ENCODE measurements at regions not wholly inside any gene's neighbourhood (a gene's known extent, or its start where the extent isn't known, plus 50 kb on each side); places are given as distances from the start of the nearest gene placed in this dataset.

GRCh38 chr3:39721076-39721475 is 88.3 kb upstream of the MYRIP start:
- Histone ChIP-seq H3K27ac (ENCODE audit: insufficient read depth, low read length) (no peak overlapping the region), H3K9ac (ENCODE audit: low read depth, low read length) (no peak overlapping the region), H2BK20ac (ENCODE audit: low read depth, low read length) (no peak overlapping the region), H4K5ac (ENCODE audit: low read depth, low read length) (no peak overlapping the region), H3K18ac (ENCODE audit: low read depth, low read length) (no peak overlapping the region), H3K36me3 (ENCODE audit: control insufficient read depth, insufficient read depth, low read length) (no peaks in the 10 kb centered on the region), H3K27me3 (ENCODE audit: control insufficient read depth, insufficient read depth, low read length) (no peaks in the 10 kb centered on the region), H2AFZ (replicated peaks; ENCODE audit: low read length, poor library complexity) (no peak overlapping the region), H3K4me2 (ENCODE audit: low read depth, low read length) (no peak overlapping the region), H3K9me1 (ENCODE audit: insufficient read depth, low read length) (no peaks in the 10 kb centered on the region), H3K4me1 (ENCODE audit: control insufficient read depth, insufficient read depth, low read length) (no peaks in the 10 kb centered on the region), H3K9me3 (ENCODE audit: control insufficient read depth, insufficient read depth, low read length) (peaks cover 2% of the 10 kb centered on the region; the same call in 1 of the 2 replicates), H2BK5ac (ENCODE audit: low read depth, low read length, poor library complexity, severe bottlenecking) (no peak overlapping the region), H2AK9ac (replicated peaks; ENCODE audit: low read depth, low read length, poor library complexity) (no peak overlapping the region), H4K20me1 (ENCODE audit: insufficient read depth, low read length) (no peaks in the 10 kb centered on the region), H3K4ac (ENCODE audit: low read depth, low read length) (no peak overlapping the region), H3K56ac (ENCODE audit: extremely low read depth, insufficient read depth, low read length) (no peak overlapping the region), H2AK5ac (ENCODE audit: low read depth, low read length) (no peak overlapping the region), H4K91ac (ENCODE audit: insufficient read depth, low read depth, low read length) (no peak overlapping the region), H3K4me3 (ENCODE audit: insufficient read depth, low read depth, low read length) (no peak overlapping the region), H3K23ac (ENCODE audit: low read depth, low read length) (no peak overlapping the region), H3K14ac (replicated peaks; ENCODE audit: low read depth, low read length) (no peak overlapping the region), H2BK120ac (ENCODE audit: low read depth, low read length) (no peak overlapping the region), H2BK15ac (ENCODE audit: low read depth, low read length) (no peak overlapping the region), H3K79me1 (ENCODE audit: low read depth in 1 of 2, low read length in 2 of 2) (no peaks in the 10 kb centered on the region), H4K8ac (ENCODE audit: low read depth in 2 of 2, low read length in 2 of 2) (no peak overlapping the region)
- no CpG with 5 or more reads among the region's 1 CpG for WGBS, 2 experiments (ENCODE audit: extremely low coverage in 2 of 2, insufficient read length in 1 of 2)
- no peak for TF ChIP-seq CEBPB (IDR thresholded peaks at IDR 0.05; ENCODE audit: low read depth, low read length)
- no peak for TF ChIP-seq NFE2L2 (IDR thresholded peaks at IDR 0.05; ENCODE audit: low read depth, low read length)
- no peak for TF ChIP-seq BHLHE40 (IDR thresholded peaks at IDR 0.05; ENCODE audit: low read depth, low read length)
- TF ChIP-seq FOS (IDR thresholded peaks at IDR 0.05; ENCODE audit: low read depth, low read length) = no peak
- no peak for TF ChIP-seq SMC3 (IDR thresholded peaks at IDR 0.05; ENCODE audit: low read depth, low read length)
- TF ChIP-seq CTCF (conservative IDR thresholded peaks at IDR 0.05; ENCODE audit: low read depth, low read length) = no peak
- no peak for TF ChIP-seq POLR2A (IDR thresholded peaks at IDR 0.05; ENCODE audit: low read depth, low read length)
- no peak for TF ChIP-seq ELK1 (IDR thresholded peaks at IDR 0.05; ENCODE audit: borderline replicate concordance, low read depth, low read length)
- no peak for TF ChIP-seq MXI1 (IDR thresholded peaks at IDR 0.05; ENCODE audit: borderline replicate concordance, low read depth, low read length)
- TF ChIP-seq USF2 (IDR thresholded peaks at IDR 0.05; ENCODE audit: low read depth, low read length) = no peak
- TF ChIP-seq RCOR1 (IDR thresholded peaks at IDR 0.05; ENCODE audit: insufficient replicate concordance, low read length) = no peak
- TF ChIP-seq CHD1 (IDR thresholded peaks at IDR 0.05; ENCODE audit: low read depth, low read length) = no peak
- TF ChIP-seq RAD21 (IDR thresholded peaks at IDR 0.05; ENCODE audit: low read length) = no peak
- no peak for TF ChIP-seq MAZ (IDR thresholded peaks at IDR 0.05; ENCODE audit: borderline replicate concordance, low read depth, low read length)
- no peak for TF ChIP-seq RFX5 (IDR thresholded peaks at IDR 0.05; ENCODE audit: low read depth, low read length)
- BruUV-seq (replicated peaks) = no TSS peak
- in situ Hi-C loops (cut with MboI; ENCODE audit: low sequenced_read_pairs) = no loop called here
- dilution Hi-C loops (cut with HindIII; ENCODE audit: low sequenced_read_pairs, unreplicated experiment) = no loop called here
- DNase-seq (no peak), ATAC-seq (ENCODE audit: low read depth) (no peak)
- CTCF ChIA-PET = no interaction called here
- intact Hi-C loops (cut with micrococcal nuclease) = no loop called here
- POLR2A ChIA-PET (ENCODE audit: unreplicated experiment) = no interaction called here

All from IMR-90 (cell line).